ENCODE measurements at regions not wholly inside any gene's neighbourhood (a gene's known extent, or its start where the extent isn't known, plus 50 kb on each side); places are given as distances from the start of the nearest gene placed in this dataset.
"Not testable (repeated sequence)": the region's sequence is repeated elsewhere in the genome, so short reads cannot be mapped to it uniquely, and the experiment has no call there.

GRCh38 chr20:48445827-48446226 is 382.0 kb downstream of the PREX1 start:
- no peaks in the 10 kb centered on the region for H3K79me2 ChIP-seq (ENCODE audit: low read depth)
- Mint-ChIP-seq H3K36me3 (peaks cover 3% of the 10 kb centered on the region), H3K27ac (no peak overlapping the region), H3K4me1 (no peaks in the 10 kb centered on the region), H3K27me3 (ENCODE audit: insufficient read depth, low read depth) (peaks cover 23% of the 10 kb centered on the region), H3K9me3 (peaks cover 24% of the 10 kb centered on the region), H3K4me3 (no peak overlapping the region)
- no peak for TF ChIP-seq EZH2phosphoT487 (IDR thresholded peaks at IDR 0.05)
- TF ChIP-seq, protein P1, sequence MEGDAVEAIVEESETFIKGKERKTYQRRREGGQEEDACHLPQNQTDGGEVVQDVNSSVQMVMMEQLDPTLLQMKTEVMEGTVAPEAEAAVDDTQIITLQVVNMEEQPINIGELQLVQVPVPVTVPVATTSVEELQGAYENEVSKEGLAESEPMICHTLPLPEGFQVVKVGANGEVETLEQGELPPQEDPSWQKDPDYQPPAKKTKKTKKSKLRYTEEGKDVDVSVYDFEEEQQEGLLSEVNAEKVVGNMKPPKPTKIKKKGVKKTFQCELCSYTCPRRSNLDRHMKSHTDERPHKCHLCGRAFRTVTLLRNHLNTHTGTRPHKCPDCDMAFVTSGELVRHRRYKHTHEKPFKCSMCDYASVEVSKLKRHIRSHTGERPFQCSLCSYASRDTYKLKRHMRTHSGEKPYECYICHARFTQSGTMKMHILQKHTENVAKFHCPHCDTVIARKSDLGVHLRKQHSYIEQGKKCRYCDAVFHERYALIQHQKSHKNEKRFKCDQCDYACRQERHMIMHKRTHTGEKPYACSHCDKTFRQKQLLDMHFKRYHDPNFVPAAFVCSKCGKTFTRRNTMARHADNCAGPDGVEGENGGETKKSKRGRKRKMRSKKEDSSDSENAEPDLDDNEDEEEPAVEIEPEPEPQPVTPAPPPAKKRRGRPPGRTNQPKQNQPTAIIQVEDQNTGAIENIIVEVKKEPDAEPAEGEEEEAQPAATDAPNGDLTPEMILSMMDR (IDR thresholded peaks at IDR 0.05): no peak
- H3K27ac ChIP-seq: no peak overlapping the region
- H3F3A ChIP-seq (ENCODE audit: low read depth): no peaks in the 10 kb centered on the region
- peaks cover 9% of the 10 kb centered on the region for H3K9me3 ChIP-seq (ENCODE audit: low read depth)
- peaks cover 6% of the 10 kb centered on the region for H3K36me3 ChIP-seq
- no peak overlapping the region for H3K9ac ChIP-seq
- H3K4me1 ChIP-seq: no peaks in the 10 kb centered on the region
- H3K27me3 ChIP-seq: no peaks in the 10 kb centered on the region
- no peak for DNase-seq (ENCODE audit: low spot score)
- no peak overlapping the region for H3K4me2 ChIP-seq
- H2AFZ ChIP-seq (replicated peaks): no peak overlapping the region
- no peak overlapping the region for H3K4me3 ChIP-seq
- H4K20me1 ChIP-seq (ENCODE audit: low read depth): no peaks in the 10 kb centered on the region

DNA sequence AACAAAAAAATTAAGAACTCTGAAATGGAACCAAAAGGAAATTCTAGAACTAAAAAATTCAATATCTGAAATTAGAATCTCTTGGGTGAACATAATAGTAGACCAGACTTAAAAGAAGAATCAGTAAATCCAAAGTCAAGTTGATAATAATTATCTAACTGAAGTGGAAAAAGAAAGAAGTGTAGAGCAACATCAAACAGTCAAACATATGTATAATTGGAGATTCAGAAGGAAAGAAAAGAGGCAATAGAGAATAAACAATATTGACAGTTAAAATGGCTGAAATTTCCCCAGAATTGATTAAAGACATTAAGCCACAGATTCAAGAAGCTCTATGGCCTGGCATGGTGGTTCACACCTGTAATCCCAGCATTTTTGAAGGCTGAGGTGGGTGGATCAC is 383.6 kb downstream of the PREX1 start:
- Mint-ChIP-seq H3K4me3 (no peak overlapping the region), H3K27ac (no peak overlapping the region), H3K4me1 (no peaks in the 10 kb centered on the region), H3K27me3 (ENCODE audit: insufficient read depth, low read depth) (peaks cover 28% of the 10 kb centered on the region), H3K9me3 (peaks cover 24% of the 10 kb centered on the region), H3K36me3 (peaks cover 3% of the 10 kb centered on the region)
- no peak overlapping the region for H3K4me3 ChIP-seq
- DNase-seq (ENCODE audit: low spot score): no peak
- no peak overlapping the region for H2AFZ ChIP-seq (replicated peaks)
- no peak overlapping the region for H3K27ac ChIP-seq
- H3K4me2 ChIP-seq: no peak overlapping the region
- H3K36me3 ChIP-seq: peaks cover 6% of the 10 kb centered on the region
- TF ChIP-seq EZH2phosphoT487 (IDR thresholded peaks at IDR 0.05) (no peak), EZH2 (IDR thresholded peaks at IDR 0.05) (no peak)
- TF ChIP-seq, protein P1 (IDR thresholded peaks at IDR 0.05): no peak
- no peaks in the 10 kb centered on the region for H3K27me3 ChIP-seq
- H3K4me1 ChIP-seq: no peaks in the 10 kb centered on the region
- H3K79me2 ChIP-seq (ENCODE audit: low read depth): no peaks in the 10 kb centered on the region
- peaks cover 9% of the 10 kb centered on the region for H3K9me3 ChIP-seq (ENCODE audit: low read depth)
- no peaks in the 10 kb centered on the region for H4K20me1 ChIP-seq (ENCODE audit: low read depth)
- H3K9ac ChIP-seq: no peak overlapping the region
- no peaks in the 10 kb centered on the region for H3F3A ChIP-seq (ENCODE audit: low read depth)

- Histone ChIP-seq H3F3A (ENCODE audit: low read depth) (no peaks in the 10 kb centered on the region), H2AFZ (replicated peaks) (no peak overlapping the region), H3K36me3 (peaks cover 6% of the 10 kb centered on the region), H3K79me2 (ENCODE audit: low read depth) (no peaks in the 10 kb centered on the region), H3K4me3 (no peak overlapping the region), H3K4me2 (no peak overlapping the region), H3K27me3 (no peaks in the 10 kb centered on the region), H3K4me1 (no peaks in the 10 kb centered on the region), H3K9me3 (ENCODE audit: low read depth) (peaks cover 9% of the 10 kb centered on the region), H3K27ac (no peak overlapping the region), H4K20me1 (ENCODE audit: low read depth) (no peaks in the 10 kb centered on the region), H3K9ac (no peak overlapping the region)
- H3K27me3 Mint-ChIP-seq (ENCODE audit: insufficient read depth, low read depth): peaks cover 30% of the 10 kb centered on the region
- TF ChIP-seq EZH2phosphoT487 (IDR thresholded peaks at IDR 0.05) (no peak), EZH2 (IDR thresholded peaks at IDR 0.05) (no peak)
- TF ChIP-seq, protein P1 (IDR thresholded peaks at IDR 0.05): no peak
- no peak overlapping the region for H3K4me3 Mint-ChIP-seq
- H3K27ac Mint-ChIP-seq: no peak overlapping the region
- peaks cover 33% of the 10 kb centered on the region for H3K9me3 Mint-ChIP-seq
- no peak for DNase-seq (ENCODE audit: low spot score)
- peaks cover 7% of the 10 kb centered on the region for H3K4me1 Mint-ChIP-seq
- H3K36me3 Mint-ChIP-seq: peaks cover 3% of the 10 kb centered on the region
Measured at GRCh38 chr20:48440916-48441315, 386.9 kb downstream of the PREX1 start.

- peaks cover 34% of the 10 kb centered on the region for H3K27me3 Mint-ChIP-seq (ENCODE audit: insufficient read depth, low read depth)
Measured at GRCh38 chr20:48440261-48440660, 387.5 kb downstream of the PREX1 start.

More at GRCh38 chr20:48440261-48440660, 387.5 kb downstream of the PREX1 start:
- not testable (repeated sequence) for H3K4me1 ChIP-seq; DNase-seq (ENCODE audit: low spot score); H4K20me1 ChIP-seq (ENCODE audit: low read depth); H3K9ac ChIP-seq; H3K27me3 ChIP-seq; H3K79me2 ChIP-seq (ENCODE audit: low read depth); H2AFZ ChIP-seq (replicated peaks); H3K27ac ChIP-seq; H3K36me3 ChIP-seq; H3K36me3 Mint-ChIP-seq; H3K9me3 ChIP-seq (ENCODE audit: low read depth); H3K4me3 ChIP-seq; H3K27ac Mint-ChIP-seq; H3K4me2 ChIP-seq; H3K4me1 Mint-ChIP-seq; H3K4me3 Mint-ChIP-seq; H3F3A ChIP-seq (ENCODE audit: low read depth)
- peaks cover 31% of the 10 kb centered on the region for H3K9me3 Mint-ChIP-seq
